ENCODE measurements at regions not wholly inside any gene's neighbourhood (a gene's known extent, or its start where the extent isn't known, plus 50 kb on each side); places are given as distances from the start of the nearest gene placed in this dataset.
"Not testable (repeated sequence)": the region's sequence is repeated elsewhere in the genome, so short reads cannot be mapped to it uniquely, and the experiment has no call there.

DNA sequence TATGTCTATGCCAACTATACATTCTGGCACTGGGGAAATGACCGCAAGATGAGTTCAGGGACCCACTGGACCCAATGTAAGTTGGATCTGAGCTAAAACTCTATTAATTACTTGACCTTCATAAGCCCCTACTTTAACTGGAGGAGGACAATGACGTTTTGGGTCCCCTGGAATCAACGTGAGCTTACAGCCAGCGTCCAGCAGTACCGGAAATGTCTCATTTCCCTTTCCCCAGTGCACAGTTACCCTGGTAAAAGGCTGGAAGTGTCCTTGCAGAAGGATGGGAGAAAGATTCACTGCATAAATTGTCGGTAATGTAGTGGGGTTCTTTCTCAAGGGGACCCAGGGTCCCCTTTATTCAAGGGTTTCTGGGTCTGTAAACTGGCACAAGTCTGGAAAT, 1297.6 kb upstream of the ACVR2A start:
- no peak for DNase-seq

DNA sequence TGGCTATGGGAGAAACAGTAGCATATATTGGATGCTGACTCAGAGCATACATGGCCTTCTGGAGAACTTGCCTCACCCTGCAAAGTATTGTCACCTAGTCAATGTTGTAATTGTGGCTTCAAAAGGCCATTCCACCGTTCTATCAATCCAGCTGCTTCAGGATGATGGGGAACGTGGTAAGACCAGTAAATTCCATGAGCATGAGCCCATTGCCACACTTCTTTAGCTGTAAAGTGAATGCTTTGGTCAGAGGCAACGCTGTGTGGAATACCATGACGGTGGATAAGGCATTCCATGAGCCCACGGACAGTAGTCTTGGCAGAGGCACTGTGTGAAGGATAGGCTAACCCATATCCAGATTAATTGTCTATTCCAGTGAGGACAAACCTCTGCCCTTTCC, 1300.1 kb upstream of the ACVR2A start:
- peak; percentile 3 for DNase-seq

DNA sequence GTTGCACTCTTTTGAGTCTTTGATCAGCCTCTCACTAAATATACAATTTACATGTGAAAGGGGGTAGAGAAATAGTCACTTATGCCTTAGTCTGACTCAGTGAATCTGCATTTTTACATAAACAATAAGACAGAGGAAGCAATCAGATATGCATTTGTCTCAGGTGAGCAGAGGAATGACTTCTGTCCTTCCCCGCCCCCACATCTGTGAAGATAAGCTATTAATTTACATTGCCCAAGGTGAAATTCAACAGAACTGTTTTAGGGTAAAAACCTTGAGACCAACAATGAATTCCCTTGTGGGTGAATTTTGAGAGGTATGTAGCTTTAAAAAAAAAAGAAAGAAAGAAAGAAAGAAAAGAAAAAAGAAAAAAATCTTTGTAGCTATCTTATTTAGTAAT, 1302.9 kb upstream of the ACVR2A start:
- no peak for DNase-seq

DNA sequence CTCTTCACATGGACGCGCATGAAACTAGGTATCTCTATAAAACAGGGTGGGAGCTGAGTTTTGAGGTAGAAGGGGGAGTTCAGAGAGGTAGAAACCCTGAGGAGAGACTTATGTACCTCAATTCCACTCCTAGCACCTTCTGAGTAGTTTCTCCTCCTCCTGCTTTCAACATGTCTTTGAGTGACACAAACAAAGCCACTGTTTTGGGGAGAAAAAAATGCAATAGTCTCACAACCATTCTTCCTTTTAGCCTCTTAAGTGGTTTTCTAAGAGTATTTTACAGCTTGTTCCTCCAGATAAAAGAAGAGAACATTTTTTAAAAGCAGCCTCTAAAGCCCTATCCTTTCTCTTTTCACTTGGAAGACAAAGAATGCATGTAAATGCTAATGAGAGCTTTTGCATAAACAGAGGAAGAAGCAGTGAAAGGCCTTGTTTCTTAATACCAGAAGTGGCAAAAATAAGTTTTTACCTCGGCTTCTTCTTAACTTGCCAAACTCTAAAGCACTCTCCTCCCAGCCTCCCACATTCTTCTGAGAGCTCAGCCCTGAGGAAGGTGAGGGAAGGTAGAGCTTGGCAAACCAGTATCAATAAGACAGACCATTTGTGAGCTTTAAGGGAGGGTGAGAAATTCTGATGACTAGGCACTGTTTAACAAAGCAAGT, 1304.4 kb upstream of the ACVR2A start:
- DNase-seq: no peak

DNA sequence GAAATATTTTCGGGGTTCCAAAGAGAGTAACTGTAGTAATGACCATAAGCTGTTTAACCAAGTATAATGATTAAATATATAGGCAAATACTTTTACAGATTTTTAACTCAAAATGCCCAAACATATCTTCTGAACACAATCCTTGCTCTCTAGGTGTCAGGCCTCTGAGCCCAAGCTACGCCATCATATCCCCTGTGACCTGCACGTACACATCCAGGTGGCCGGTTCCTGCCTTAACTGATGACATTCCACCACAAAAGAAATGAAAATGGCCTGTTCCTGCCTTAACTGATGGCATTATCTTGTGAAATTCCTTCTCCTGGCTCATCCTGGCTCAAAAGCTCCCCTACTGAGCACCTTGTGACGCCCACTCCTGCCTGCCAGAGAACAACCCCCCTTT, 1305.1 kb upstream of the ACVR2A start:
- not testable (repeated sequence) for DNase-seq

DNA sequence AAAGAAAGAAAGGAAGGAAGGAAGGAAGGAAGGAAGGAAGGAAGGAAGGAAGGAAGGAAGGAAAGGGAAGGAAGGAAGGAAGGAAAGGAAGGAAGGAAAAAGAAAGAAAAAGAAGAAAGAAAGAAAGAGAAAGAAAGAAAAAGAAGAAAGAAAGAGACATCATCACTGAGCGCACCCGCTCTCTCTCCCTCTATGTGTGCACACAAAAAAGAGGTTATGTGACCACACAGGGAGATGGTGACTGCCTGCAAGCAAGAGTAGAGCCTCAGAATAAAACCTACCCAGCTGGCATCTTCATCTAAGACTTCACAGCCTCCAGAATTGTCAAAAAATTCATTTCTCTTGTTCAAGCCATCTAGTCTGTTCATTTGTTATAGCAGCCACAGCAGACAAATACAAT, 1307.4 kb upstream of the ACVR2A start:
- no peak for DNase-seq

DNA sequence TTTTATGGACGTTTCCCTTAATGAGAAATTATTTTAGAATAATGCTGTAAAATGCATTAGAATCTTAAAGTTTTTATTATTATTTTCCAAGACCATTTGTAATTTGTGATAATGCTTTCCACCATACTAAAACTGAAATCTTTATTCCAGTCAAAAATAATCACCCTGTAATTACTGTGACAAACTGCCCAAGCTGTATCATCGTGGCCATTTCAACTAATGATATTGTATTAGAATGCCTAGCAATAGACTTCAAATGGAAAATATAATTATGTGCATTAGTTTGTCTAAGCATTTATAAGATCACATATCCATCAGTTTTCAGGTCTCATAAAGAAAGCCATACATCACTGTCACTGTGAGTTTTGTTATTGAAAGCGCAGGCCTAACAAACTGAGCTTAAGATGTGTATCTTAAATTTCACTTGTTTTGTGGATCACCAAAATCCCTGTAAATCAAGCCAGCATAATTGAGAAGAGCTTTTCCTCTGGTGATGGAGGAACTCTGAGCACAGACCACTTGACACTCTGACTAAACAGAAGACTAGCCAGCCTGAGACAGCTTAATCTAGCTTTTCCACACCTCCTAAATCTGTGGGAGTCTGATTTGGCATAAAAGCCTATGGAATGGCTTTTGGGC, 1312.2 kb upstream of the ACVR2A start:
- no peak for DNase-seq

DNA sequence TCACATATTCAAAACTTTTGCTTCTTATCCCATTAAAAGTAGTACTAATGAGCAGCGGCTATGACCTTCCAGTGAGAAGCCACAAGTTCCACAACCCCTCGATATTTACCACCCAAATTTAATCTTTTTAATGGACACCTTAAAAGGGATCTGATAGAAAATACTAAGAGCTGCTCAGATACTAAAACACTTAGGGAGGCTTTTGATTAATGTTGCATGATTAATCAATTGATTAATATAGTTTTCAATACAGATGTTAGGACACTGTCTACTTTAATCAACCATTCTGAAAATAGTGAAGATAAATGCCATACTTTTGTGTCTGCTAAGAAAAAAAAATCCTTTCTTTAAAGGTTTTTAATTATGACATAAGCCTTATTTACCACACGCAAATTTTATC, 1312.8 kb upstream of the ACVR2A start:
- DNase-seq: no peak

DNA sequence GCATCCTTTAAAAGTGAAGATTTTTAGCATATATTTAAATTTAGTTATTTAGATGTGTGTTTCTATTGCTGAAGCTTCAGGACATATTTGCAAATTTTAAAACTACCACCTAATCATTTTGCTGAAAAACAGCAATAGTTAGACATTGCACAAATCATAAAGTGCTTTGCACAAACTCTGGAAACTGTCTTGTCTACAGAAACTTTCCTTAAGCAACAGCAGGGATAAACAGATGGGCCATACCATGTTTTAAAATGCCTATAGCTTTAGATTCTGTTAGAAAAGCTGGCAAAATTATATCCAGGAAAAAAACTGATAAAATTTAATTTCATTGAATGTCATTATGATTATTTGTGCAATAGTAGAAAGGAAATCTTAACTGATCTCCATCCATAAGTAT, 1313.9 kb upstream of the ACVR2A start:
- DNase-seq: no peak

DNA sequence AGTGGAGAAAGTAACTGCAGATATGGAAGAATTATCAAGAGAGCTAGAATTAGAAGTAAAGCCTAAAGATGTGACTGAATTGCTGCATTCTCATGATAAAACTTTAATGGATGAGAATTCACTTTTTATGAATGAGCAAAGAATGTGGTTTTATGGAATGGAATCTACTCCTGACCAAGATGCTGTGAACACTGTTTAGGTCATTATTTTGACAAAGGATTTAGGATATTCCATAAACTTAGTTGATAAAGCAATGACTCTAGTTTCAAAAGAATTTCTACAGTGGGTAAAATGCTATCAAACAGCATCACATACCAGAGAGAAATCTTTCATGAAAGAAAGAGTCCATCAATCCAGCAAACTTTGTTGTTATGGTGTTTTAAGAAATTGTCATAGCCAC, 1317.7 kb upstream of the ACVR2A start:
- DNase-seq: peak; percentile 64

DNA sequence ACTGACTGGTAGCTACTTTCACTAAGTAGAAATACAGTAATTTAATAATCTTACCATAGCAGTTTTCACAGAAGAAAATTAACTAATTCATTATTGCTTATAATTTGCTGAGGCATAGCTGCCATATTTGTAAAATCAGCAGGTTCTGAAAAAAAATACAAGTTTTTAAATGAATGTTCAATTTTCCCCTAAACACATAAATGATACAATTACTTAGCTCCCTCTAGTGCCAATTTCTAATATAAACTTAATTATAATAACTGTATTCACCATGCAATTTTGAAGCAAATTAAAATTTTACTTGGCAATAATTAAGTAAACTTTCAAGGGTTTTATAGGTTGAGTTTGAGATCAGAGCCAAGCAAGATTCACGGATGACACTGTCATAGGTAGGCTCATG, 1321.6 kb upstream of the ACVR2A start:
- peak; percentile 14 for DNase-seq

DNA sequence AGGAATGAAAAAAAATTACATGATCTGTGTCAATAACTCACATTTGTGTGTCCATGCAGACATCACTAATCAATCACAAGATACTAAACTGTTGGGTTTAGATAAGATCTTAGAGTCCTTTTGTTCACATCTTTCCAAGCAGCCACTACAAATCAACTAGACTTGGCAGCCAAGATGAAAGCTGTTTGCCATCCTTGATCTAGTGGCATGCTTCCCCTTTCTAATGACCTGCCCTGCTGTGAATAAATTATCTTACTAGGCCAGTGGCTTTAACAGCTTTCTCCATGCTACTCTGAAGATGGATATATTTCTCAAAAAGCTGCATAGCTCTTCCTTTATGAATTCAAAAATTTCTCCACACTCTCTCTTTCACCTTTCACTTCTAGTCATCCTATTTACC, 1338.0 kb upstream of the ACVR2A start:
- DNase-seq: no peak

DNA sequence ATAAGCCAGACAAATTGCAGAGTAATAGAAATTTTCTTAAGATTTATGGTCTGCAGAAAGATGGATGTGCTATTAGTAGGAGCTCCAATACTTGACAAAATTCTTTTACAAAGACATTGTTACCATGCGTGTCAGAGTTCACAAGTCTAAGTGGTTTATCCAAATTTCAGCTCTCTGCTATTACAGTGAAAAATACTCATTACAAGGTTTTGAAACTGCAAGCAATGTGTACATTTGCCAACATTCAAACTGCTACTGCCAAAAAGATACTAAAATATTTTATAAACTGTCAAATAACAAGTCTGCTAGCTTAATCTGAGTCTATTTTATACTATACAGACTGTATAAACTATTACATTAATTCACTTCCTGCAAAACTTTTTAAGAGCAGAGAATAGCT, 1341.5 kb upstream of the ACVR2A start:
- no peak for DNase-seq

DNA sequence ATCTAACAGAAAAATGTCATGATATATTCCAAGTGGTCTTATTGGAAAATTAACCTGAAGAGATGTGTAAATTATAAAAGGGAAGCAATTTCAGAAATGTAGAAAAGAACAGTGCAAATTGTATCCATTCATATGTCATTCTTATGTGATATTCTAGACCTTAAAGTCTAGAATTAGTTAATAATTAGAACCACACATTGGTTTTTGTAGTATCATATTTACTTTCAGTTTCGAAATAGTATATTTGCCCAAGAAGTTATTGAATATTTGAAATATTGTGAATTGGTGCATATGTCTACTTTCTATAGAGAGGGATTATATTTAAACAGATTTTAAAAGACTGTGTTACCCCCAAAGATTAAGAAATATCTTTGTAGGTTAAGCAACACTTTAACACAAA, 1348.6 kb upstream of the ACVR2A start:
- DNase-seq: no peak

DNA sequence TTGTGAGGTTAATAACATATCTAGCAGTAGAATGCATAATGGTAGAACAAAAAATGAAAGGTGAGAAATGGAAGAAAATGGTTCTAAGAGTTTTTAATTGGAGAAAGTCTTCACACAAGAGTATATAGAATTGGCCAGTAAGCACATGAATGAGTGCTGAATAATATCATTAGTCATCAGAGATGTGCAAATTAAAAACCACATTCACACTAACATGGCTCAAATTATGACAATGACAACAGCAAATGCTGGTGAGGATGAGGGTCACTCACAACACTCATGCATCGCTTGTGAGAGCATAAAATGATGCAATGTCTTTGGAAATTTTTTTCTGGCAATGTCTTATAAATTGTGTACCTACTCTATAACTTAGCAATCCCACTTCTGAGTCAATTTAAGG, 1355.4 kb upstream of the ACVR2A start:
- peak; percentile 49 for DNase-seq

DNA sequence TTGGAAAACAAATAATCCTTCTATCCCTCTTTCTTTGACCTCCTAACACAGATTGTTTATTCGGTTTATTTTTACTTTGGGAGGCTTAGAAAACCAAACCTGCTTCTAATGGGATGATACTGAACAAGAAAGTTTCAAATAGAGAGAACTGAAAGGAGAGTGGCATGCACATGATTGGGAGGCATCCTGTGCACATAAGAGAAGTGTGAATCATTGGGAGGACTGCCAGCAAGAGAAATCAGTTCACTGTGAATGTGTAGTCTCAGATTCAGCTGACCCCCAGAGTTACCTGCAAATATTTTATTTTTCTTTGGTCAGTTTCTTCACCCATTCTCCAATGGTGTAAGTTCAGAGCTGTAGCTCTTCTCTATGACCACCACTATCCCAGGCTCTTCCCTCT, 1363.2 kb upstream of the ACVR2A start:
- peak; percentile 53 for DNase-seq

DNA sequence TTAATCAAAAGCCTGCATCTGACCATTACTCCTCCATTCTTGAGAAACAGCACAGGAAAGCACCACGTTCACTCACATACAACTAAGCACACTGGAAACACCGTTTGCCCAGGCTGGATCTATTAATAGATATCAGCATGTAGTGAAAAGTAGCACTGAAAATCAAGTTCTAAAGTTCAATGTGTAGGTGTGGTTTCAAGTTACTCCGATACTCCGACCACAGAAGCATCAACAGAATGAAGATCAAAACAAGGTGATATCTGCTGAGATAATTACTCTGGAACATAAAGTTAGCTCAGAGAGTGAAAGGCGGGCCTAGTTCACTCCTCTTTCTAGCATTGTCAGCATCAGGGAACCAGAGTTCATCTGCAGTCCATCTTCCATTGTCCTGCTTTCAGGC, 1367.4 kb upstream of the ACVR2A start:
- no peak for DNase-seq

DNA sequence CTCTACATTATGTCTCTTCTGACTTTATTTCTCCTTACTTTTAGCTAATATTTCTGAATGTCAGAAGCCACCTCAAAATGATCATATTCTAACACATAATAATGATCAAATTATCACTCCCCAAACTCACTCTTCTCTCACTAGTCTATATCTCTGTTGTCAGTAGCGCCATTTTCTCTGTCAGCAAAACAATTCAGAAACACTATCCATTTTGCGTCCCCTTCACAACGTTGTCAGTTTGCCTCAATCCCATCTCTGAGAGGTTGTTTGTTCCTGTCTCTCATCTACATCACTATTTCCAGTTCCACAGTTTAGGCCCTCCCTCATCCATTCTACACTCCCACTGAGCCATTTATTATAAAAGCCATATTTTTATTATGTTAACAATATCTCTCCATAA, 1376.3 kb upstream of the ACVR2A start:
- DNase-seq: no peak

DNA sequence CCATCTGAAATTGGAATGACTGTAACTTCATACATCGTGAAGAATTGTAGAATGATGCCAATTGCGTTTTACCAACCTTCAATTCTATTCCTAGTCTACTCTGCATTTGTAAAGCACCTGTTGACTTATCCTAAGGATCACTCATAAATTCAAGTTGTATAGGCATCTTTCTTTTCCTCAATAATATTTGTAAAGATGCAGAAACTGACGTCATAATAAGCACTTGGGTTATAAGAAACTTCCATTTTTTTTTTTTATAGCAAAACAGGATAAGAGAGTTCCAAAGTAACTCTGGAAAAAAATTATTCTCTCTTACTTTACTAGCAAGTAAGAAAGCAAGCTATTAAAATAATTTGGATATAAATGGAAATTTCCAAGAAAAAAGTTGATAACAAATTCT, 1377.4 kb upstream of the ACVR2A start:
- no peak for DNase-seq

DNA sequence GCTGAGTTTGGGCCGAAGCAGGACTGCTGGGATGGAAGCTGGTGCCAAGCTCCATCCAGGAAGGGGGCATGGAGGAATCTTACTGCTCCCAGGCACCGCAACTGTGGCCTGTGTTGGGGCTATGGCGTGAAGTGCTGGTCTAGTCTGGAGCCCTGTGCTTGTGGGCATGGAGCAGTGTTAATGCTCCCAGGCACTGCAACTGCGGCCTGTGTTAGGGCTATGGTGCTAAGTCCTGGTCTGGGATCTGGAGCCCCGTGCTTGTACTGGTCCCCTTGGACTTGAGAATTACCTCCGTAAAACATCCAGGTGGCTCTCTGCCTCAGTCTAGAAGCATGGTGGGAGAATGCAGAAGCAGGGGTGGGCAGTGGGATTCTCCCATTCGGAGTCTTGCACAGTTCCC, 1379.4 kb upstream of the ACVR2A start:
- DNase-seq: no peak

DNA sequence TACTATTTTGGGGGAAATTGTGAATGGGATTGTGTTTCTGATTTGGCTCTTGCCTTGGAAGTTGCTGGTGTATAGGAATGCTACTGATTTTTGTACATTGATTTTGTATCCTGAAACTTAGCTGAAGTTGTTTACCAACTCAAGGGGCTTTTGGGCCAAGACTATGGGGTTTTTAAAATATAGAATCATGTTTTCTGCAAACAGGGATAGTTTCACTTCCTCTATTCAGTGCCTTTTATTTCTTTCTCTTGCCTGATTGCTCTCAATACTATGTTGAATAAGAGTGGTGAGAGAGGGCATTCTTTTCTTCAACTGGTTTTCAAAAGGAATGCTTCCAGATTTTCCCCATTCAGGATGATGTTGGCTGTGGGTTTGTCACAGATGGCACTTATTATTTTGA, 1383.8 kb upstream of the ACVR2A start:
- DNase-seq: no peak

DNA sequence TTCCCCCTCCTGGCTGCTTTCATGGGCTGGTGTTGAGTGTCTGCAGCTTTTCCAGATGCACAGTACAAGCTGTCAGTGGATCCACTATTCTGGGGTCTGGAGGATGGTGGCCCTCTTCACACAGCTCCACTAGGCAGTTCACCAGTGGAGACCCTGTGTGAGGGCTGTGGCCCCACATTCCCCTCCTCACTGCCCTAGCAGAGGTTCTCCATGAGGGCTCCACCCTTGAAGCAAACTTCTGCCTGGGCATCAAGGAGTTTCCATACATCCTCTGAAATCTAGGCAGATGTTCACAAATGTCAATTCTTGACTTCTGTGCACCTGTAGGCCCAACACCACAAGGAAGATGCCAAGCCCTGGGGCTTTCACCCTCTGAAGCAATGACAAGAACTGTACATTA, 1386.2 kb upstream of the ACVR2A start:
- no peak for DNase-seq

DNA sequence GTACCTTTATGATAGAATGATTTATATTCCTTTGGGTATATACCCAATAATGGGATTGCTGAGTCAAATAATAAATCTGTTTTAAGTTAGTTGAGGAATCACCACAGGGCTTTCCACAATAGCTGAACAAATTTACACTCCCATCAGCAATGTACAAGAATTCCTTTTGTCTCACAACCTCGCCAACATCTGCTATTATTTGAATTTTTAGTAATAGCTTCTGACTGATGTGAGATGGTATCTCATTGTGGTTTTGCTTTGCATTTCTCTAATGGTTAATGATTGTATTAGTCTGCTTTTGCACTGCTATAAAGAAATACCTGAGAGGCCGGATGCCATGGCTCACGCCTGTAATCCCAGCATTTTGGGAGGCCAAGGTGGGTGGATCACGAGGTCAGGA, 1387.6 kb upstream of the ACVR2A start:
- DNase-seq: no peak

DNA sequence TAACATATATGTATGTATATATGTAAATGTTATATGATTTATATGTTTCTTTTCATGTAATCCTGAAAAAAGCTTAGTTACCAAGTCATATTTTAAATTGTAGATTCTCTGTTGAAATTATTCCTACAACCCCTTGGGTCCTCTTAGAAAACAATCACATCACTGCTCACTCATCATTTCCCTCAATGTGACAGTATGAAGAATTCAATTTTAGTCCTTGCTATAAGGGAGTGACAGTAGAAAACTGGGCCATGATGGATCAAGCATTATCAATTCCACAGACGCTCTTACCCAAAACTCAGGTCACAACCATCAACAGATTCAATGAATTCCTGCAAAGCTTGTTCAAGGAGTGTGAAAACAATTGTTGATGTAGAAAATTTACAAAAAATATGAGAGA, 1389.5 kb upstream of the ACVR2A start:
- DNase-seq: no peak

DNA sequence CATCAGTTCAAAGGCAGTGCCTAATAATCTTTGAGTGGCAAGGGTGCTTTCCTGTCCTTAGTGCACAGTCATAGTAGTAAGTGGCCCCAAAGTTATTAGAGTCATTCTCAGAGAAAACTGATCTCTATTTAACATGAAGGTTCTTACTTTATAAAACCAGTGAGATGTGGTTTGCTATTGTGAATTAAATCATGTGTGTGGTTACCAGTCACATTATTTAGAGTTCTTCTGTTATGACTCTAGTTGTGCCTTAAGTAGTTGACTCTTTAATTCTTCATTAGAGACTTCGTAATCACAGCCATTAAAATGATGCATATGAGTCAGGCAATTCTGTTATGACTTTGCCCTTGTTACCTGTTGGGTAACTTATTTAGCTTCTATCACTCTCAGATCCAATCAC, 1392.9 kb upstream of the ACVR2A start:
- DNase-seq: no peak
